ENCODE measurements at regions not wholly inside any gene's neighbourhood (a gene's known extent, or its start where the extent isn't known, plus 50 kb on each side); places are given as distances from the start of the nearest gene placed in this dataset.

DNA sequence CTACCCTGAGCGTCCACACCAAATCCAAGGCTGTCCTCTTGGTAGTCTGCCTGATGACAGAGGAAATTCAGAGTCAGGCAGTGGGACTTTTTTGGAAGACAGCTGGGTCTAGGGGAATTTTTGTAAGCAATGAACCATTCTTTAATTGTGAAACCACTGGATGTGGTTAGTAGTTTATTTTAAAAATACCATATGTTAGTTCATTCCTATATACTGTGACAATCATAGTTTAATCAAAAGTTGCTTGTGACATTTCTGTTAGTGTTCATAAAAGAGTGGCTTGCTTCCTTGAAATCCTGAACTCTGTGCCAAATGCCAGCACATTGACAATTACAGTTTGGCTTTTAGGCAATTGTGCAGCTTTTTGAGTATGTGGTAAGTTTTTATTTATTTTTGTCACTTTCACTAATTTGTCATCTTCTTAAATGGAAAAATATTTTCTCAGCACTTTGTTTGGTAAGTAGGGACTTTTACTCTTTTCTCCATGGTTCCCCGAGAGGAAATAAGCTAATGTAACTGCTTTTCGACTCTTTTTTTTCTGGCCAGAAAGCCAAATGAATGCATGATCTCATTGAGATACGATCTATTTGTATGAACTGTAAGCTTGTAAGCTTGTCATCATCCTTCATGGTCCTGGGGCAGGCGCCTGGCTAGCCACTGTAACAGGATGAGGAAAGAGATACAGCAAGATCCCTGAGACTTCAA is 72.6 kb upstream of the SLC4A4 start:
- H3K27ac ChIP-seq (ENCODE audit: low read depth), result no peak overlapping the region
- no peaks in the 10 kb centered on the region for H3K4me1 ChIP-seq (ENCODE audit: insufficient read depth)
- no peak for DNase-seq (ENCODE audit: extremely low spot score)
- 46% methylated on average over 5 of the region's 5 CpGs for WGBS
- no peak overlapping the region for H3K4me3 ChIP-seq (ENCODE audit: low read depth, low read length)
- H3K36me3 ChIP-seq (ENCODE audit: insufficient read depth), result no peaks in the 10 kb centered on the region

DNA sequence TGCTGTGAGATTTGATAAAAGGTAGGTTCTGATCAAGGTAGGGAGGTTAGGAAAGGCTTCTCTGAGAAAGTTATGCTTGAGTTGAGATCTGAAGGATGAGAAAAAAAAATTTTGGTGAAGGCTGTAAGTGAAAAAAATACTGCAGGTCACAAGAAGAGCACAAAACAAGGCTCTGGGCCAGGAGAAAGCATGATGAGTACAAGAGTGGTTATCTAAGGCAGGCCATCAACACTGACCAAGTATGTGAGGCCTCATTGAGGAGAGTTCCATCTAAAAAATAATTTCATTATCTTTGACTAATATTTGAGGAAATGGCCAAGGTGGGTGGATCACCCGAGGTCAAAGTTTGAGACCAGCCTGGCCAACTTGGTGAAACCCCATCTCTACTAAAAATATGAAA is 71.6 kb upstream of the SLC4A4 start:
- H3K36me3 ChIP-seq (ENCODE audit: insufficient read depth), result no peaks in the 10 kb centered on the region
- WGBS, result 100% methylated on average over 1 of the region's 1 CpG
- no peaks in the 10 kb centered on the region for H3K4me1 ChIP-seq (ENCODE audit: insufficient read depth)
- DNase-seq (ENCODE audit: extremely low spot score), result no peak
- H3K27ac ChIP-seq (ENCODE audit: low read depth), result no peak overlapping the region
- no peak overlapping the region for H3K4me3 ChIP-seq (ENCODE audit: low read depth, low read length)

DNA sequence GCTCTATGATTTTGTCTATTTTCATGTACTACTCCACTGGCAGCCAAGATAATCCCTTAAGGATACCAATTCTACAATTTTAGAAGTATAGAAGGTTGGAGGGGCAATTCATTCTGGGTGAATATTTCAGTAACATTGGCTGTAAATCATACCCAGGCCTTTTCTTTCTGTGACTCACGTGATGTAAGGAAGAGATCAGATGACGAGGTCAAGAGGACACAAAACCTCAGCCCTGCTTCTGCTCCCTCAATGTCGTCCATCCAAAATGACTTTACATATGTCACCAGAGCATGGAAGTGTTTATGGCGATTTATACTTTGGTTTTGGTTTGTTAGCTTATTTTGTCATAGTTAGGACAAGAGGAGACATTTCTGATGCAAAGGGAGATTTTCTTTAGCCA is 70.7 kb upstream of the SLC4A4 start:
- H3K27ac ChIP-seq (ENCODE audit: low read depth), result no peak overlapping the region

DNA sequence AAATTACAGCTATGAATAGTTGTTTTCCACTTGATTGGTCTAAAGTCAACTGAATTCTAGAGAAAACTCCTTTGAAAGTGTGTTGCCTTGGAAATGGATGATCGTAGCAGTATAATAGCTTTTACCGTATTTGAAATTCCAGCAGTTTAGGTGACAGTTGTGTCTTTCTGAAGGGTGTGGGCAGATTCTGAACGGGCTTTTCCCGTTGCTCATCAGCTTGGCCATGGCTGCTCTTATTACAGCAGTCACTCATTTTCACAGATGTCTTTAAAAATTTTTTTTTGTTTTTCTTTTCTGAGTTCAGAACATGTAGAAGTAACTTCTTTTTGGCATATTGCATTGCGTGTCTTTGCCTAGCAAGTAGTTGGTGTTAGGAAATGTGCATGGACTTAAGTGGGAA is 69.6 kb upstream of the SLC4A4 start:
- no peak for DNase-seq (ENCODE audit: extremely low spot score)
- H3K27ac ChIP-seq (ENCODE audit: low read depth), result no peak overlapping the region
- H3K36me3 ChIP-seq (ENCODE audit: insufficient read depth), result no peaks in the 10 kb centered on the region
- 95% methylated on average over 5 of the region's 5 CpGs for WGBS
- H3K4me1 ChIP-seq (ENCODE audit: insufficient read depth), result no peaks in the 10 kb centered on the region
- no peak overlapping the region for H3K4me3 ChIP-seq (ENCODE audit: low read depth, low read length)

More for the DNA sequence above, 70.7 kb upstream of the SLC4A4 start:
- Histone ChIP-seq H3K4me1 (ENCODE audit: insufficient read depth) (no peaks in the 10 kb centered on the region), H3K36me3 (ENCODE audit: insufficient read depth) (no peaks in the 10 kb centered on the region), H3K4me3 (ENCODE audit: low read depth, low read length) (no peak overlapping the region)
- 82% methylated on average over 4 of the region's 4 CpGs for WGBS
- DNase-seq (ENCODE audit: extremely low spot score), result no peak

GRCh38 chr4:71270901-71271300 is 67.9 kb upstream of the SLC4A4 start:
- no peak for DNase-seq (ENCODE audit: extremely low spot score)
- WGBS, result 40% methylated on average over 1 of the region's 1 CpG

DNA sequence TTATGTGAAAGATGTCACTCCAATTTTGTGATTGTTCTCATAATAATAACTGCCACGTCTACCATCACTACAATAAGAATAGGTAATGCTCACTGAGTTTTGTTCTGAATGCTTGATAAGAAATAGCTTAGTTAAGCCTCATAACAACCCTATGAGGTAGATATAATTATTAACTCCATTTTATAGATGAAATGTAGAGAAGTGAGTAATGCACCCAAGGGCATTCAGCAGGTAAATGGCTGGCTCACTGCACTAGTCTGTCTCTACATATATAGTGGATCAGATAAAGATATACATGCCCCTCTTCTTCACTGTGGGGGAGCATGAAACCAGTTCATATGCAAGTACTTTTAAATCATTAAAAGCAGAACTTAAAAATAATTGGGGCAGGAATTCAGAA is 65.8 kb upstream of the SLC4A4 start:
- no peak for DNase-seq (ENCODE audit: extremely low spot score)
- H3K4me3 ChIP-seq (ENCODE audit: low read depth, low read length), result no peak overlapping the region
- H3K4me1 ChIP-seq (ENCODE audit: insufficient read depth), result no peaks in the 10 kb centered on the region
- H3K27ac ChIP-seq (ENCODE audit: low read depth), result no peak overlapping the region
- WGBS, result 96% methylated on average over 1 of the region's 1 CpG
- no peaks in the 10 kb centered on the region for H3K36me3 ChIP-seq (ENCODE audit: insufficient read depth)

More at GRCh38 chr4:71270901-71271300, 67.9 kb upstream of the SLC4A4 start:
- Histone ChIP-seq H3K36me3 (ENCODE audit: insufficient read depth) (no peaks in the 10 kb centered on the region), H3K4me1 (ENCODE audit: insufficient read depth) (no peaks in the 10 kb centered on the region), H3K4me3 (ENCODE audit: low read depth, low read length) (no peak overlapping the region), H3K27ac (ENCODE audit: low read depth) (no peak overlapping the region)

- no peaks in the 10 kb centered on the region for H3K4me1 ChIP-seq (ENCODE audit: insufficient read depth)
- H3K36me3 ChIP-seq (ENCODE audit: insufficient read depth), result no peaks in the 10 kb centered on the region
Observed at GRCh38 chr4:71275004-71275403, 63.8 kb upstream of the SLC4A4 start.

GRCh38 chr4:71275570-71275969 is 63.2 kb upstream of the SLC4A4 start:
- no peaks in the 10 kb centered on the region for H3K4me1 ChIP-seq (ENCODE audit: insufficient read depth)
- H3K4me3 ChIP-seq (ENCODE audit: low read depth, low read length), result no peak overlapping the region
- DNase-seq (ENCODE audit: extremely low spot score), result no peak
- 42% methylated on average over 4 of the region's 4 CpGs for WGBS
- no peak overlapping the region for H3K27ac ChIP-seq (ENCODE audit: low read depth)
- no peaks in the 10 kb centered on the region for H3K36me3 ChIP-seq (ENCODE audit: insufficient read depth)

More at GRCh38 chr4:71275004-71275403, 63.8 kb upstream of the SLC4A4 start:
- DNase-seq (ENCODE audit: extremely low spot score), result no peak
- Histone ChIP-seq H3K4me3 (ENCODE audit: low read depth, low read length) (no peak overlapping the region), H3K27ac (ENCODE audit: low read depth) (no peak overlapping the region)

GRCh38 chr4:71277353-71277752 is 61.5 kb upstream of the SLC4A4 start:
- H3K27ac ChIP-seq (ENCODE audit: low read depth), result no peak overlapping the region
- 99% methylated on average over 1 of the region's 1 CpG for WGBS

GRCh38 chr4:71283642-71284257 is 55.1 kb upstream of the SLC4A4 start:
- DNase-seq (ENCODE audit: extremely low spot score), result no peak
- no peaks in the 10 kb centered on the region for H3K4me1 ChIP-seq (ENCODE audit: insufficient read depth)
- H3K36me3 ChIP-seq (ENCODE audit: insufficient read depth), result no peaks in the 10 kb centered on the region
- 81% methylated on average over 2 of the region's 2 CpGs for WGBS
- H3K27ac ChIP-seq (ENCODE audit: low read depth), result no peak overlapping the region
- H3K4me3 ChIP-seq (ENCODE audit: low read depth, low read length), result no peak overlapping the region

More at GRCh38 chr4:71277353-71277752, 61.5 kb upstream of the SLC4A4 start:
- Histone ChIP-seq H3K36me3 (ENCODE audit: insufficient read depth) (no peaks in the 10 kb centered on the region), H3K4me3 (ENCODE audit: low read depth, low read length) (no peak overlapping the region), H3K4me1 (ENCODE audit: insufficient read depth) (no peaks in the 10 kb centered on the region)
- DNase-seq (ENCODE audit: extremely low spot score), result no peak

DNA sequence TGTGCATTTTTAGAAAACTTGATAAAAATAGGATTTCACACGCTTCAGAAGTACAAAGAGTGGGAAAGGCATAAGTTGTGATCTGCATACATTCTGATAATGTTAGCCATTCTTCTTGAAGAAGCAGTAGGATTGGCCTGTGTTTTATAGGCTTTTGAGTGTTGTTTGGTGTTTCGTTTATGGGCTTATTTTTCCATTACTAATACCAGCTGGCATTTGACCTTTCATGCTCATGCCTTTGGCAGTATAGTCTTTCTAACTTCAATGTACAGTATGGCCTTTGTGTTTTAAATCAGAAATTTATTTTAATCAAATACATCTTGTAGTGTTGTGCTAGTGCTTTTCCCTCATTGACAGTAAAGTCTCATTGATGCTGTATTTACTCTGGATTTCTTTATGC is 51.5 kb upstream of the SLC4A4 start:
- Histone ChIP-seq H3K4me1 (ENCODE audit: insufficient read depth) (no peaks in the 10 kb centered on the region), H3K36me3 (ENCODE audit: insufficient read depth) (no peaks in the 10 kb centered on the region), H3K27ac (ENCODE audit: low read depth) (no peak overlapping the region), H3K4me3 (ENCODE audit: low read depth, low read length) (no peak overlapping the region)
- WGBS, result 65% methylated on average over 2 of the region's 2 CpGs
- DNase-seq (ENCODE audit: extremely low spot score), result no peak

DNA sequence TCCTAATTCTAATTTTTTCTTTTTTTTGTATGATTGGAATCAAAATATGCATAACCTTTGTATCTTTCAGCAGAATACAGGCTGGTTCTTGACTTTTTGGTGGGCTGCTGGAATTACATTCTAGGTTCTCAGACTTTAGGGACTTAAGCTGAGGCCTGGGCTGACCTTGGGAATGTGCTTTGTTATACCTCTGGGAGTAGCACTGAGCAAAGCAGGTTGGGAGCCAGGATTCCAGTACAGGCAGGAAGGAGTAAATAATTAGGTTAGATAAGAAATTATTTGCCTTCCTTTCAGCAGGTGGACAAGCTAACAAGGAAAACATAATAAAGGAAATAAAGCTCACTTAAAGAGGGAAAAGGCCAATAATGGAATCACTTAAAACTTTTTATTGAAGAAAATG is 49.9 kb upstream of the SLC4A4 start:
- Histone ChIP-seq H3K4me3 (ENCODE audit: low read depth, low read length) (no peak overlapping the region), H3K4me1 (ENCODE audit: insufficient read depth) (no peaks in the 10 kb centered on the region), H3K36me3 (ENCODE audit: insufficient read depth) (no peaks in the 10 kb centered on the region), H3K27ac (ENCODE audit: low read depth) (no peak overlapping the region)
- no peak for DNase-seq (ENCODE audit: extremely low spot score)
